ENCODE measurements at regions not wholly inside any gene's neighbourhood (a gene's known extent, or its start where the extent isn't known, plus 50 kb on each side); places are given as distances from the start of the nearest gene placed in this dataset.

DNA sequence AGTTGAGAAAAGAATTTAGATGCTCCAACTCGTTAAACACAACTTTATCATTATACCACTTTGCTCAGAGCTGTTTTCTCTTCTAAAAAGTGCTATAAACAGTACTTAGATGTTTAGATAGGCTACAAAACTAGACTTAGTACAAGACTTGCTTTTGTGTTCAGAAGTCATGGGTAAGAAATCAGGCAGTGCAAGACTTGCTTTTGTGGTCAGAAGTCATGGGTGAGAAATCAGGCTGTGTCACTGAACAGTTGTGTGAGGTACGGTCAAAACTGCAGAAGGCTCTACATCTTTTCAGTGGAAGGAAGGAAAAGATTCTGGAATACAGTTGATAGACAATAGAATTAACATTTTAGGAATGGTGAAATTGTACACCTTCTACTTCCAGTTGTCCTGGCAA, 239.7 kb downstream of the DNAJB9 start:
- TF ChIP-seq, protein P1, sequence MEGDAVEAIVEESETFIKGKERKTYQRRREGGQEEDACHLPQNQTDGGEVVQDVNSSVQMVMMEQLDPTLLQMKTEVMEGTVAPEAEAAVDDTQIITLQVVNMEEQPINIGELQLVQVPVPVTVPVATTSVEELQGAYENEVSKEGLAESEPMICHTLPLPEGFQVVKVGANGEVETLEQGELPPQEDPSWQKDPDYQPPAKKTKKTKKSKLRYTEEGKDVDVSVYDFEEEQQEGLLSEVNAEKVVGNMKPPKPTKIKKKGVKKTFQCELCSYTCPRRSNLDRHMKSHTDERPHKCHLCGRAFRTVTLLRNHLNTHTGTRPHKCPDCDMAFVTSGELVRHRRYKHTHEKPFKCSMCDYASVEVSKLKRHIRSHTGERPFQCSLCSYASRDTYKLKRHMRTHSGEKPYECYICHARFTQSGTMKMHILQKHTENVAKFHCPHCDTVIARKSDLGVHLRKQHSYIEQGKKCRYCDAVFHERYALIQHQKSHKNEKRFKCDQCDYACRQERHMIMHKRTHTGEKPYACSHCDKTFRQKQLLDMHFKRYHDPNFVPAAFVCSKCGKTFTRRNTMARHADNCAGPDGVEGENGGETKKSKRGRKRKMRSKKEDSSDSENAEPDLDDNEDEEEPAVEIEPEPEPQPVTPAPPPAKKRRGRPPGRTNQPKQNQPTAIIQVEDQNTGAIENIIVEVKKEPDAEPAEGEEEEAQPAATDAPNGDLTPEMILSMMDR (IDR thresholded peaks at IDR 0.05) = no peak
- H3K27ac ChIP-seq (ENCODE audit: low read depth in 1 of 2, low read length in 2 of 2) = no peak overlapping the region
- Mint-ChIP-seq H3K4me3 (no peak overlapping the region), H3K27ac (no peak overlapping the region), H3K36me3 (no peaks in the 10 kb centered on the region), H3K9me3 (peaks cover 0 to 10% (median 0%) of the 10 kb centered on the region in 7 donors), H3K4me1 (no peaks in the 10 kb centered on the region), H3K27me3 (ENCODE audit: low read depth in 3 of 3) (no peaks in the 10 kb centered on the region)
- H3K27me3 ChIP-seq (ENCODE audit: control insufficient read depth in 2 of 2, insufficient read depth in 2 of 2, low read length in 2 of 2) = no peaks in the 10 kb centered on the region
- H2AFZ ChIP-seq (ENCODE audit: insufficient read depth, low read depth, low read length, poor library complexity, severe bottlenecking) = no peak overlapping the region
- no peak overlapping the region for H3K4me3 ChIP-seq (replicated peaks in 1 of 3; ENCODE audit: low read depth in 2 of 3, low read length in 3 of 3)
- H3K4me1 ChIP-seq (ENCODE audit: control insufficient read depth in 1 of 2, insufficient read depth in 2 of 2, low read length in 2 of 2) = no peaks in the 10 kb centered on the region
- no peak for DNase-seq
- no peaks in the 10 kb centered on the region for H3K9me3 ChIP-seq (replicated peaks in 1 of 2; ENCODE audit: control insufficient read depth in 1 of 2, insufficient read depth in 1 of 2, low read length in 2 of 2)
- H3K79me2 ChIP-seq (ENCODE audit: insufficient read depth, low read length) = no peaks in the 10 kb centered on the region
- no peaks in the 10 kb centered on the region for H3K36me3 ChIP-seq (replicated peaks in 1 of 2; ENCODE audit: control insufficient read depth in 1 of 2, insufficient read depth in 2 of 2, low read length in 2 of 2)
- H3K4me2 ChIP-seq (replicated peaks; ENCODE audit: extremely low read depth, low read length, poor library complexity, severe bottlenecking) = no peak overlapping the region
- H4K20me1 ChIP-seq (ENCODE audit: insufficient read depth, low read length) = no peaks in the 10 kb centered on the region
- no peak overlapping the region for H3K9ac ChIP-seq (ENCODE audit: insufficient read depth, low read length, poor library complexity, severe bottlenecking)
- intact Hi-C loops (cut with micrococcal nuclease) = no loop called here
- WGBS (ENCODE audit: insufficient coverage) = no CpG with 5 or more reads among the region's 2 CpGs

DNA sequence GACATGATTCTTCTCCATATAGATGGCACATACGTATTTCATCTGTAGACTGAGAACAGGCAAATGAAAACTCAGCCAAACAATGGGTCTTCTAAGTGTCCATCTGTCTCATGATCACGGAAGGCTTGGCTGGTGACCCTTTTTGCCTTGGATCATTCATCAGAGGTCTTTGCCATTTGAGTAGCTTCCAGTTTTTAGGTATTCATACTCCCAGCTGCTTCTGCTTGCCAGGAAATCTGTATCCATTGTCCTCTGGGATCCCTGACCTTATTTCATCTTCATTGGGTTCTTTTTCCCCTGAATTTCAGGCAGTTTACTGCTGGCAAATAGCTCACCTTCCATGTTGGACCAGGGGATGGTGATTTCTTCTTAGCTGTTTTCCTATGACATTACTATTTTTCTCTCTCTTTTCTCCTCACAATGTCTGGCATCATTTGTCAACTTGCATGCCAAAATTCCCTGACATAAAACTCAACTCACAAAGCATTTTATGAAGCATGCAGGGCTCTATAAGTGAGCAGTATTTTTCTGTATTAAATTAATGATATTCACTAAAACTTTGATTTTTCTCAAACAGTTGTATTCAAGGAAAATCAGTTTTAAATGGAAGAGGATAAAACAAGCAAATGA, 241.2 kb downstream of the DNAJB9 start:
- 96% methylated on average over 2 of the region's 2 CpGs for WGBS (ENCODE audit: insufficient coverage)
- Histone ChIP-seq H3K27ac (ENCODE audit: low read depth in 1 of 2, low read length in 2 of 2) (no peak overlapping the region), H3K79me2 (ENCODE audit: insufficient read depth, low read length) (no peaks in the 10 kb centered on the region), H3K9me3 (replicated peaks in 1 of 2; ENCODE audit: control insufficient read depth in 1 of 2, insufficient read depth in 1 of 2, low read length in 2 of 2) (no peaks in the 10 kb centered on the region), H3K4me1 (ENCODE audit: control insufficient read depth in 1 of 2, insufficient read depth in 2 of 2, low read length in 2 of 2) (no peaks in the 10 kb centered on the region), H3K36me3 (replicated peaks in 1 of 2; ENCODE audit: control insufficient read depth in 1 of 2, insufficient read depth in 2 of 2, low read length in 2 of 2) (no peaks in the 10 kb centered on the region), H2AFZ (ENCODE audit: insufficient read depth, low read depth, low read length, poor library complexity, severe bottlenecking) (no peak overlapping the region), H3K4me2 (replicated peaks; ENCODE audit: extremely low read depth, low read length, poor library complexity, severe bottlenecking) (no peak overlapping the region), H4K20me1 (ENCODE audit: insufficient read depth, low read length) (no peaks in the 10 kb centered on the region), H3K9ac (ENCODE audit: insufficient read depth, low read length, poor library complexity, severe bottlenecking) (no peak overlapping the region), H3K27me3 (ENCODE audit: control insufficient read depth in 2 of 2, insufficient read depth in 2 of 2, low read length in 2 of 2) (no peaks in the 10 kb centered on the region), H3K4me3 (replicated peaks in 1 of 3; ENCODE audit: low read depth in 2 of 3, low read length in 3 of 3) (no peak overlapping the region)
- Mint-ChIP-seq H3K4me1 (no peaks in the 10 kb centered on the region), H3K27me3 (ENCODE audit: low read depth in 3 of 3) (no peaks in the 10 kb centered on the region), H3K9me3 (peaks cover 0 to 10% (median 2%) of the 10 kb centered on the region in 7 donors), H3K27ac (no peak overlapping the region), H3K36me3 (no peaks in the 10 kb centered on the region), H3K4me3 (no peak overlapping the region)
- TF ChIP-seq, protein P1 (IDR thresholded peaks at IDR 0.05) = no peak
- no peak for DNase-seq
- intact Hi-C loops (cut with micrococcal nuclease) = no loop called here
